ENCODE measurements at regions not wholly inside any gene's neighbourhood (a gene's known extent, or its start where the extent isn't known, plus 50 kb on each side); places are given as distances from the start of the nearest gene placed in this dataset.

GRCh38 chr11:119484741-119485605 lies 62.0 kb upstream of the THY1 start:
- H3K4me3 Mint-ChIP-seq (ENCODE audit: unreplicated experiment), result no peak overlapping the region
- POLR2A ChIA-PET, result interaction anchor here (0.9 kb wide), 1 partner anchor 244 kb away, joined by 6 read pairs; the partner anchor contains the start of gene NECTIN1
- no peaks in the 10 kb centered on the region for H3K36me3 Mint-ChIP-seq (ENCODE audit: insufficient read depth, unreplicated experiment)
- no TSS peak for BruUV-seq (replicated peaks)
- no peaks in the 10 kb centered on the region for H3K9me3 Mint-ChIP-seq (ENCODE audit: unreplicated experiment)
- H3K27ac Mint-ChIP-seq (ENCODE audit: low read depth, unreplicated experiment), result no peak overlapping the region
- peak; percentile 8 for DNase-seq (ENCODE audit: unreplicated experiment)
- H3K27me3 Mint-ChIP-seq (ENCODE audit: insufficient read depth, unreplicated experiment), result peaks cover 32% of the 10 kb centered on the region
- CTCF ChIA-PET, result interaction anchor here (0.7 to 1.3 kb wide), 3 partner anchors 14 to 514 kb away, joined by 3 to 4 read pairs (median 3); no protein-coding TSS in a partner anchor
- peak; percentile 6 for TF ChIP-seq CTCF (IDR thresholded peaks at IDR 0.05; ENCODE audit: unreplicated experiment)
- intact Hi-C loops (cut with micrococcal nuclease), result loop anchor here (5.0 kb wide), 1 partner anchor 257 kb away; no protein-coding TSS in a partner anchor
- peaks cover 6% of the 10 kb centered on the region for H3K4me1 Mint-ChIP-seq (ENCODE audit: insufficient read depth, unreplicated experiment)

DNA sequence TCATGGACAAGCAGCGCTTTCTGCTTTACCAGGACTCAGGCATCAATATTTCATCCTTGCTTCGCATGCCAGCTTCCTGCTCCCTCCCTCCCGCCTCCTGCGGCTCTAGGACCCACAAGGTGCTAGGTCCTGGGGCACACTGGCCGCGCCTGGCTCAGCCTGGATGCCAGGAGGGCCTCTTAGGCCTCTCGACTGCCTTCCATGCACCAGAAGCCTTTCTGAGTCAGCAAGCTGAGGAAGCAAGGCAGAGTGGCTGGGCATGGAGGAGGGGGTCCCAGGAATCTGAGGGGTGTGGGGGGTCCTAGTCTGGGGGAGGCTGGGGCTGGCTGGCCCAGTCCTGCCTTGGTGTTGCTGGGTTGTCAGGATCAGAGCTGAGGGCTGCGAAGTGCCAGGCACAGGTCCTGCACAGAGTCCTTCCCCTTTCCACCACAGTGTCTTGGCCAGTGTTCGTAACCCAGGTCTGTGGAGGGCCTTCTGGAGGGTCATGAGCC lies 61.0 kb upstream of the THY1 start:
- POLR2A ChIA-PET, result no interaction called here
- H3K27me3 Mint-ChIP-seq (ENCODE audit: insufficient read depth, unreplicated experiment), result peaks cover 22% of the 10 kb centered on the region

GRCh38 chr11:119483341-119483880 lies 60.4 kb upstream of the THY1 start:
- DNase-seq (ENCODE audit: unreplicated experiment), result no peak
- ChIA-PET POLR2A (no interaction called here), CTCF (interaction anchor here (0.7 to 2.8 kb wide), 5 partner anchors 10 to 625 kb away, joined by 3 to 12 read pairs (median 3); no protein-coding TSS in a partner anchor)
- H3K36me3 Mint-ChIP-seq (ENCODE audit: insufficient read depth, unreplicated experiment), result no peaks in the 10 kb centered on the region
- peaks cover 6% of the 10 kb centered on the region for H3K4me1 Mint-ChIP-seq (ENCODE audit: insufficient read depth, unreplicated experiment)
- no peaks in the 10 kb centered on the region for H3K9me3 Mint-ChIP-seq (ENCODE audit: unreplicated experiment)
- intact Hi-C loops (cut with micrococcal nuclease), result loop anchor here (5.0 kb wide), 1 partner anchor 259 kb away; no protein-coding TSS in a partner anchor
- H3K27me3 Mint-ChIP-seq (ENCODE audit: insufficient read depth, unreplicated experiment), result peaks cover 16% of the 10 kb centered on the region
- no peak overlapping the region for H3K27ac Mint-ChIP-seq (ENCODE audit: low read depth, unreplicated experiment)
- no peak overlapping the region for H3K4me3 Mint-ChIP-seq (ENCODE audit: unreplicated experiment)
- TF ChIP-seq CTCF (IDR thresholded peaks at IDR 0.05; ENCODE audit: unreplicated experiment), result no peak
- BruUV-seq (replicated peaks), result no TSS peak

More for the DNA sequence above, 61.0 kb upstream of the THY1 start:
- CTCF ChIA-PET, result interaction anchor here (0.7 to 2.8 kb wide), 4 partner anchors 10 to 625 kb away, joined by 3 to 12 read pairs (median 4); no protein-coding TSS in a partner anchor
- no peak for TF ChIP-seq CTCF (IDR thresholded peaks at IDR 0.05; ENCODE audit: unreplicated experiment)
- no TSS peak for BruUV-seq (replicated peaks)
- intact Hi-C loops (cut with micrococcal nuclease), result loop anchor here (5.0 kb wide), 1 partner anchor 258 kb away; no protein-coding TSS in a partner anchor
- H3K36me3 Mint-ChIP-seq (ENCODE audit: insufficient read depth, unreplicated experiment), result no peaks in the 10 kb centered on the region
- H3K27ac Mint-ChIP-seq (ENCODE audit: low read depth, unreplicated experiment), result no peak overlapping the region
- peaks cover 6% of the 10 kb centered on the region for H3K4me1 Mint-ChIP-seq (ENCODE audit: insufficient read depth, unreplicated experiment)
- DNase-seq (ENCODE audit: unreplicated experiment), result no peak
- H3K4me3 Mint-ChIP-seq (ENCODE audit: unreplicated experiment), result no peak overlapping the region
- no peaks in the 10 kb centered on the region for H3K9me3 Mint-ChIP-seq (ENCODE audit: unreplicated experiment)

GRCh38 chr11:119482521-119483011 lies 59.6 kb upstream of the THY1 start:
- BruUV-seq (replicated peaks), result no TSS peak
- H3K27ac Mint-ChIP-seq (ENCODE audit: low read depth, unreplicated experiment), result no peak overlapping the region
- no peak for DNase-seq (ENCODE audit: unreplicated experiment)

More at GRCh38 chr11:119482521-119483011, 59.6 kb upstream of the THY1 start:
- Mint-ChIP-seq H3K36me3 (ENCODE audit: insufficient read depth, unreplicated experiment) (no peaks in the 10 kb centered on the region), H3K27me3 (ENCODE audit: insufficient read depth, unreplicated experiment) (peaks cover 16% of the 10 kb centered on the region), H3K4me3 (ENCODE audit: unreplicated experiment) (no peak overlapping the region), H3K9me3 (ENCODE audit: unreplicated experiment) (no peaks in the 10 kb centered on the region), H3K4me1 (ENCODE audit: insufficient read depth, unreplicated experiment) (peaks cover 6% of the 10 kb centered on the region)
- intact Hi-C loops (cut with micrococcal nuclease), result loop anchor here (5.0 kb wide), 1 partner anchor 260 kb away; no protein-coding TSS in a partner anchor
- ChIA-PET POLR2A (no interaction called here), CTCF (interaction anchor here (0.6 to 2.8 kb wide), 7 partner anchors 29 to 626 kb away, joined by 3 to 12 read pairs (median 3); no protein-coding TSS in a partner anchor)
- TF ChIP-seq CTCF (IDR thresholded peaks at IDR 0.05; ENCODE audit: unreplicated experiment), result no peak

Data from MCF 10A (cell line).